GM12878 (cell line): ENCODE measurements at regions not wholly inside any gene's neighbourhood (a gene's known extent, or its start where the extent isn't known, plus 50 kb on each side); places are given as distances from the start of the nearest gene placed in this dataset.

Experiments
- ATAC-seq: fragments of 200-7000 bp; cut with Tn5 transposase; 3 replicates; pipeline ENCODE4 v1.9.1; 2020; ENCODE audit warnings: mild to moderate bottlenecking, moderate library complexity
- BruUV-seq: library from RNA; stranded (reverse); fragments of 400-500 nt; replicated peaks from 2 replicates; lab custom pipeline; 2021; lab: Mats Ljungman, UMichigan
- CTCF ChIA-PET: fragments of 300-600 bp; sonication (Branson Sonifier 250); formaldehyde crosslinking; extraction: SDS; loops from one replicate; lab custom pipeline; 2021; ENCODE audit warnings: inconsistent platforms; lab: Yijun Ruan, JAX
- POLR2A ChIA-PET: fragments of 350-600 bp; formaldehyde crosslinking; extraction: SDS; loops from one replicate; lab custom pipeline; 2021; ENCODE audit warnings: inconsistent platforms; lab: Charles Lee
- RAD21 ChIA-PET: fragments of 300-600 bp; sonication (Branson Sonifier 250); formaldehyde crosslinking; loops from one replicate; lab custom pipeline; 2023; ENCODE audit warnings: antibody characterized with exemption; ENCODE audit not compliant: unreplicated experiment; lab: Charles Lee
- SMC1A ChIA-PET: fragments of 300-600 bp; sonication (Branson Sonifier 250); formaldehyde crosslinking; loops from one replicate; lab custom pipeline; 2023; ENCODE audit not compliant: unreplicated experiment, uncharacterized antibody; lab: Charles Lee
- DNase-seq: peaks from one replicate; pipeline ENCODE4 v3.0.0-alpha.2; 2011; ENCODE audit warnings: low read depth, low spot score
- FAIRE-seq: peaks from 3 replicates; lab custom pipeline; 2011; peaks lifted over from hg19 to GRCh38; lab: Jason Lieb, UNC
- H2AFZ ChIP-seq: 2 replicates; pipeline ENCODE4 v1.6.0; 2011; ENCODE audit warnings: low read depth, low read length, control low read depth; ENCODE audit not compliant: control insufficient read depth
- H3K27ac ChIP-seq: 2 replicates; pipeline ENCODE4 v1.5.1; 2011; ENCODE audit warnings: control low read depth; ENCODE audit not compliant: control insufficient read depth, insufficient read depth
- H3K27me3 ChIP-seq, 2 experiments: replicated peaks in 1 of 2; 2 replicates each; pipeline versions ENCODE4 v1.6.0 to v1.6.1; 2011; ENCODE audit warnings: low read length in 1 of 2; ENCODE audit not compliant: control insufficient read depth in 2 of 2, insufficient read depth in 2 of 2
- H3K36me3 ChIP-seq, 2 experiments: 2 replicates each; pipeline ENCODE4 v1.5.1; 2011; ENCODE audit warnings: low read length in 1 of 2; ENCODE audit not compliant: control insufficient read depth in 2 of 2, insufficient read depth in 2 of 2
- H3K4me1 ChIP-seq: 2 replicates; pipeline ENCODE4 v1.6.1; 2011; ENCODE audit warnings: mild to moderate bottlenecking, low read length, moderate library complexity, mixed read lengths; ENCODE audit not compliant: control insufficient read depth, insufficient read depth
- H3K4me2 ChIP-seq: 2 replicates; pipeline ENCODE4 v1.6.0; 2011; ENCODE audit warnings: control low read depth; ENCODE audit not compliant: control insufficient read depth, insufficient read depth
- H3K4me3 ChIP-seq: fragments of 200-600 bp; sonication (generic); 2 replicates; pipeline ENCODE4 v1.5.1; 2016
- H3K79me2 ChIP-seq: 2 replicates; pipeline ENCODE4 v1.6.0; 2011; ENCODE audit warnings: low read length; ENCODE audit not compliant: control insufficient read depth, insufficient read depth
- H3K9ac ChIP-seq: 2 replicates; pipeline ENCODE4 v1.8.0; 2011; ENCODE audit warnings: low read length, control low read depth, mixed read lengths; ENCODE audit not compliant: control insufficient read depth, insufficient read depth
- H3K9me3 ChIP-seq: replicated peaks from 3 replicates; pipeline ENCODE4 v1.5.1; 2011; ENCODE audit warnings: mild to moderate bottlenecking, low read length; ENCODE audit not compliant: control insufficient read depth, insufficient read depth
- H4K20me1 ChIP-seq: 2 replicates; pipeline ENCODE4 v1.6.0; 2011; ENCODE audit not compliant: control insufficient read depth, insufficient read depth
- BCLAF1 ChIP-seq: fragments of 450-650 bp; IDR thresholded peaks from 2 replicates; pipeline ENCODE4 v1.6.1; 2017; ENCODE audit warnings: antibody characterized with exemption, mild to moderate bottlenecking, moderate library complexity
- CBX5 ChIP-seq: sonication (generic); IDR thresholded peaks from 2 replicates; pipeline ENCODE4 v1.6.1; 2016; ENCODE audit warnings: low read depth, moderate library complexity, mild to moderate bottlenecking, inconsistent platforms
- E2F4 ChIP-seq: IDR thresholded peaks from 2 replicates; pipeline ENCODE4 v1.6.1; 2012; ENCODE audit warnings: low read depth, low read length, improper control_type of control experiment
- FOXK2 ChIP-seq: fragments of 450-650 bp; IDR thresholded peaks from 2 replicates; pipeline ENCODE4 v1.6.1; 2017; ENCODE audit warnings: mild to moderate bottlenecking, moderate library complexity
- HDAC2 ChIP-seq: fragments of 200-600 bp; sonication (generic); IDR thresholded peaks from 2 replicates; pipeline ENCODE4 v1.6.1; 2017
- HDGF ChIP-seq: fragments of 450-650 bp; IDR thresholded peaks from 2 replicates; pipeline ENCODE4 v1.6.1; 2016; ENCODE audit warnings: antibody characterized with exemption
- POLR2A ChIP-seq: IDR thresholded peaks from 2 replicates; pipeline ENCODE4 v1.6.1; 2011; ENCODE audit warnings: low read depth, mild to moderate bottlenecking, low read length
- RAD51 ChIP-seq: fragments of 450-650 bp; IDR thresholded peaks from 2 replicates; pipeline ENCODE4 v1.6.1; 2016; ENCODE audit warnings: moderate library complexity, mild to moderate bottlenecking, inconsistent platforms
- SIX5 ChIP-seq: IDR thresholded peaks from 2 replicates; pipeline ENCODE4 v1.6.1; 2011; ENCODE audit warnings: mild to moderate bottlenecking, low read depth, low read length, moderate library complexity; ENCODE audit not compliant: severe bottlenecking
- SMARCA5 ChIP-seq: fragments of 450-650 bp; IDR thresholded peaks from 2 replicates; pipeline ENCODE4 v1.6.1; 2017; ENCODE audit warnings: mild to moderate bottlenecking
- STAT1 ChIP-seq: fragments of 450-650 bp; conservative IDR thresholded peaks from 2 replicates; pipeline ENCODE4 v1.6.1; 2014; ENCODE audit warnings: antibody characterized with exemption, mild to moderate bottlenecking
- TCF12 ChIP-seq: IDR thresholded peaks from 2 replicates; pipeline ENCODE4 v1.6.1; 2011; ENCODE audit warnings: low read depth, mild to moderate bottlenecking, low read length
- WGBS: methylation state at CpG from one replicate; pipeline ENCODE4 v1.1.6; 2016; ENCODE audit warnings: low lambda C conversion rate; ENCODE audit not compliant: insufficient replicate concordance, insufficient coverage; ENCODE audit errors: missing lambda C conversion rate; 5-methylcytosine and 5-hydroxymethylcytosine counted together
- in situ Hi-C: fragments of 300-500 bp; cut with MboI; formaldehyde crosslinking; loops from 9 replicates; pipeline ENCODE4 v1.14.3; 2018; ENCODE audit warnings: mixed read lengths
- intact Hi-C: fragments of 100-400 bp; cut with micrococcal nuclease; formaldehyde crosslinking; loops from one replicate; pipeline ENCODE4 v1.14.2; 2022; ENCODE audit not compliant: unreplicated experiment

GRCh38 chr5:2355859-2356258 lies 395.6 kb downstream of the IRX2 start:
- CTCF ChIA-PET: no interaction called here
- no peak overlapping the region for H3K9ac ChIP-seq
- BruUV-seq: no TSS peak
- POLR2A ChIA-PET: no interaction called here
- SMC1A ChIA-PET: no interaction called here
- no peaks in the 10 kb centered on the region for H3K27me3 ChIP-seq
- H2AFZ ChIP-seq: no peak overlapping the region
- ATAC-seq (no peak), FAIRE-seq (no peak), DNase-seq (no peak)
- in situ Hi-C loops: no loop called here
- WGBS: 0% methylated on average over 2 of the region's 2 CpGs
- intact Hi-C loops: no loop called here
- no peak overlapping the region for H3K4me2 ChIP-seq
- TF ChIP-seq E2F4 (no peak), STAT1 (no peak), HDGF (no peak), CBX5 (no peak), SIX5 (no peak), BCLAF1 (no peak), HDAC2 (no peak), TCF12 (no peak), RAD51 (no peak), POLR2A (no peak), FOXK2 (no peak), SMARCA5 (no peak)
- H3K36me3 ChIP-seq: no peaks in the 10 kb centered on the region
- RAD21 ChIA-PET: no interaction called here
- no peaks in the 10 kb centered on the region; the same call in 2 of the 3 replicates for H3K9me3 ChIP-seq
- no peak overlapping the region for H3K27ac ChIP-seq
- H4K20me1 ChIP-seq: no peaks in the 10 kb centered on the region
- H3K4me1 ChIP-seq: no peaks in the 10 kb centered on the region
- no peaks in the 10 kb centered on the region for H3K79me2 ChIP-seq
- no peak overlapping the region for H3K4me3 ChIP-seq
